Keratinocyte (primary cell): ENCODE measurements at regions not wholly inside any gene's neighbourhood (a gene's known extent, or its start where the extent isn't known, plus 50 kb on each side); places are given as distances from the start of the nearest gene placed in this dataset.

Experiments used
- DNase-seq: peaks from one replicate; pipeline ENCODE4 v3.0.0-alpha.2; 2011; ENCODE audit warnings: low read depth, missing footprints, low spot score
- FAIRE-seq: peaks from 2 replicates; lab custom pipeline; 2011; peaks lifted over from hg19 to GRCh38; lab: Jason Lieb, UNC
- H2AFZ ChIP-seq: 2 replicates; pipeline ENCODE4 v1.6.0; 2012; ENCODE audit warnings: low read length, control low read depth, inconsistent platforms; ENCODE audit not compliant: control insufficient read depth
- H3K27ac ChIP-seq: 2 replicates; pipeline ENCODE4 v1.5.1; 2011; ENCODE audit warnings: low read length; ENCODE audit not compliant: control insufficient read depth, insufficient read depth
- H3K27me3 ChIP-seq: 3 replicates; pipeline ENCODE4 v1.6.0; 2011; ENCODE audit warnings: low read length; ENCODE audit not compliant: control insufficient read depth, insufficient read depth; ENCODE audit errors: extremely low read depth
- H3K36me3 ChIP-seq, 2 experiments: 2 replicates in 1 of 2; 3 replicates in 1 of 2; pipeline ENCODE4 v1.5.1; 2011; ENCODE audit warnings: low read length in 2 of 2, mild to moderate bottlenecking in 1 of 2; ENCODE audit not compliant: control insufficient read depth in 2 of 2, insufficient read depth in 2 of 2; ENCODE audit errors: extremely low read depth in 1 of 2
- H3K4me1 ChIP-seq: 3 replicates; pipeline ENCODE4 v1.5.1; 2011; ENCODE audit warnings: low read length; ENCODE audit not compliant: control insufficient read depth, insufficient read depth; ENCODE audit errors: extremely low read depth
- H3K4me2 ChIP-seq: 3 replicates; pipeline ENCODE4 v1.6.0; 2011; ENCODE audit warnings: low read depth, low read length; ENCODE audit not compliant: control insufficient read depth, insufficient read depth; ENCODE audit errors: extremely low read depth
- H3K4me3 ChIP-seq, 3 experiments: fragments of 200-600 bp in 1 of 3; sonication (generic) in 1 of 3; 2 replicates in 2 of 3; 3 replicates in 1 of 3; pipeline ENCODE4 v1.5.1; 2011 to 2016; ENCODE audit warnings: low read length in 3 of 3, mild to moderate bottlenecking in 3 of 3, control low read depth in 2 of 3, inconsistent platforms in 1 of 3, low read depth in 1 of 3, mixed read lengths in 1 of 3, mixed run types in 1 of 3, moderate library complexity in 1 of 3; ENCODE audit not compliant: control insufficient read depth in 2 of 3, insufficient read depth in 2 of 3; ENCODE audit errors: extremely low read depth in 1 of 3
- H3K79me2 ChIP-seq: 2 replicates; pipeline ENCODE4 v1.6.0; 2012; ENCODE audit warnings: low read length; ENCODE audit not compliant: control insufficient read depth, insufficient read depth
- H3K9ac ChIP-seq: 3 replicates; pipeline ENCODE4 v1.6.0; 2011; ENCODE audit warnings: low read length; ENCODE audit not compliant: control insufficient read depth, insufficient read depth; ENCODE audit errors: extremely low read depth
- H3K9me1 ChIP-seq: 3 replicates; pipeline ENCODE4 v1.6.0; 2011; ENCODE audit warnings: low read length; ENCODE audit not compliant: control insufficient read depth, insufficient read depth; ENCODE audit errors: extremely low read depth
- H3K9me3 ChIP-seq: 2 replicates; pipeline ENCODE4 v1.5.1; 2012; ENCODE audit warnings: low read depth, low read length; ENCODE audit not compliant: control insufficient read depth
- H4K20me1 ChIP-seq: 3 replicates; pipeline ENCODE4 v1.6.0; 2011; ENCODE audit warnings: low read length; ENCODE audit not compliant: control insufficient read depth, insufficient read depth; ENCODE audit errors: extremely low read depth
- EZH2 ChIP-seq: IDR thresholded peaks from one replicate; pipeline ENCODE4 v1.6.1; 2012; ENCODE audit warnings: inconsistent platforms, mild to moderate bottlenecking, low read length, moderate library complexity
- dilution Hi-C: fragments of 300-500 bp; cut with MboI; formaldehyde crosslinking; loops from one replicate; pipeline ENCODE4 v1.7.0; 2020; ENCODE audit warnings: low sequenced_read_pairs; ENCODE audit not compliant: extremely low pct_ligation_motif_present
- TF ChIP-seq, protein P1 (sequence below), 3 experiments: IDR thresholded peaks in 1 of 3; conservative IDR thresholded peaks in 1 of 3; optimal IDR thresholded peaks in 1 of 3; 2 replicates in 2 of 3; 3 replicates in 1 of 3; pipeline versions ENCODE3 to v1.5.1; 2011; ENCODE audit warnings: low read length in 3 of 3, mild to moderate bottlenecking in 3 of 3, moderate library complexity in 2 of 3, control low read depth in 1 of 3, inconsistent platforms in 1 of 3; ENCODE audit not compliant: insufficient read depth in 2 of 3; ENCODE audit errors: extremely low read depth in 1 of 3

DNA sequence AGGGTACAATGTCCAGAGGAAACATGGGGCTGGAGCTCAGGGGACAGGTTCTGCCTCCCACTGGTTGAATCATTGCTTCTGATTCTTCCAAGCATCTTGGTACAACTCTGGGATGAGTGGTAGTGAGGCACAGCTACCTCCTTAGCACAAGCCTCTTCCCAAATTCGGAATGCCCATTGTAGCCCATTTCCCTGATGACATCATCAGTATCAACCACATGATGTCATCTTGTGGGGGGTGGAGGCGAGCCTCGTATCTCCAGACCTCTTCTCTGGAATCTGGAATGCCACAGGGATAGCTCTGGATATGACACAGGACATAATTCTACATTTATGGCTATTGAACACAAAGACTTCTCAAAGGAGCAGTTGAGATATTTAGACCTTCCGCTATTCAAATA is 715.2 kb downstream of the RNF144A start:
- Histone ChIP-seq H4K20me1 (no peaks in the 10 kb centered on the region), H3K27me3 (no peaks in the 10 kb centered on the region), H3K27ac (no peak overlapping the region), H3K79me2 (no peaks in the 10 kb centered on the region), H3K9me3 (no peaks in the 10 kb centered on the region), H3K9ac (no peak overlapping the region), H3K4me1 (no peaks in the 10 kb centered on the region), H3K36me3 (no peaks in the 10 kb centered on the region), H2AFZ (no peak overlapping the region), H3K9me1 (no peaks in the 10 kb centered on the region), H3K4me2 (no peak overlapping the region), H3K4me3 (no peak overlapping the region)
- TF ChIP-seq, protein P1, sequence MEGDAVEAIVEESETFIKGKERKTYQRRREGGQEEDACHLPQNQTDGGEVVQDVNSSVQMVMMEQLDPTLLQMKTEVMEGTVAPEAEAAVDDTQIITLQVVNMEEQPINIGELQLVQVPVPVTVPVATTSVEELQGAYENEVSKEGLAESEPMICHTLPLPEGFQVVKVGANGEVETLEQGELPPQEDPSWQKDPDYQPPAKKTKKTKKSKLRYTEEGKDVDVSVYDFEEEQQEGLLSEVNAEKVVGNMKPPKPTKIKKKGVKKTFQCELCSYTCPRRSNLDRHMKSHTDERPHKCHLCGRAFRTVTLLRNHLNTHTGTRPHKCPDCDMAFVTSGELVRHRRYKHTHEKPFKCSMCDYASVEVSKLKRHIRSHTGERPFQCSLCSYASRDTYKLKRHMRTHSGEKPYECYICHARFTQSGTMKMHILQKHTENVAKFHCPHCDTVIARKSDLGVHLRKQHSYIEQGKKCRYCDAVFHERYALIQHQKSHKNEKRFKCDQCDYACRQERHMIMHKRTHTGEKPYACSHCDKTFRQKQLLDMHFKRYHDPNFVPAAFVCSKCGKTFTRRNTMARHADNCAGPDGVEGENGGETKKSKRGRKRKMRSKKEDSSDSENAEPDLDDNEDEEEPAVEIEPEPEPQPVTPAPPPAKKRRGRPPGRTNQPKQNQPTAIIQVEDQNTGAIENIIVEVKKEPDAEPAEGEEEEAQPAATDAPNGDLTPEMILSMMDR (optimal IDR thresholded peaks at IDR 0.05 in 1 of 3, IDR thresholded peaks at IDR 0.05 in 1 of 3, conservative IDR thresholded peaks at IDR 0.05 in 1 of 3; ENCODE audit: extremely low read depth in 1 of 3, insufficient read depth in 2 of 3, low read length in 3 of 3) = no peak
- no peak for TF ChIP-seq EZH2
- dilution Hi-C loops = no loop called here
- DNase-seq (no peak), FAIRE-seq (no peak)

DNA sequence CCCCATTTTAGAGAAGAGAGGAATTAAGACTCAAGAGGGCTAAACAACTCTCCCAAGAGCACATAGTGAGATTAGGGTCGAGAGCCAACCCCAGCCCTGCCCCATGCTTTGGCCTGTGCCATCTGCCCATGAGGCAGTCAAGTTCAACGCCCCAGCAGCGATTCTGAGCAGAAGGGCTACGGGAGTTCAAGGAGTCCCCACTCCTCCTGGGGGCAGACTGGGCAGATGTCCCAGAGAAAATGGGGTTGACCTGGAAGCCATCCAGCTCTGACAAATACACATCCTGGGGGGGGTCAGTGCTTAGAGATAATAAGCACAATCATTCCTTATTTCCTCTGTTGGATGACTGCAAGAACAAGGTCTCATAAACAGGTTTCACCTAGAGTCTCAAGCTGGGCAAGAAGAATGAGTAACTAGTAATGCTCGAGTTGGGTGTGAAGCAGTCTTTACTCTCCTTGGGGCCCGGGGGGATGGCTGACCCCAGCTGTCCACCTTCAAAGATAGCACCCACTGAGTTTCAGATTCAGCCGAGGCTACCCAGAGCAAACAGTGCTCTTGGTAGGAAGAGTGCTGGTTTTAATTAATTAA is 716.4 kb downstream of the RNF144A start:
- H3K27ac ChIP-seq = no peak overlapping the region
- H3K36me3 ChIP-seq = no peaks in the 10 kb centered on the region
- H3K27me3 ChIP-seq = no peaks in the 10 kb centered on the region
- no peak overlapping the region for H2AFZ ChIP-seq
- H3K79me2 ChIP-seq = no peaks in the 10 kb centered on the region
- H3K9me1 ChIP-seq = no peaks in the 10 kb centered on the region
- no peak overlapping the region for H3K4me3 ChIP-seq
- TF ChIP-seq EZH2 = no peak
- TF ChIP-seq, protein P1 (optimal IDR thresholded peaks at IDR 0.05 in 1 of 3, IDR thresholded peaks at IDR 0.05 in 1 of 3, conservative IDR thresholded peaks at IDR 0.05 in 1 of 3; ENCODE audit: extremely low read depth in 1 of 3, insufficient read depth in 2 of 3, low read length in 3 of 3) = no peak
- no peak for DNase-seq
- FAIRE-seq = no peak
- no peaks in the 10 kb centered on the region for H3K4me1 ChIP-seq
- no peaks in the 10 kb centered on the region for H4K20me1 ChIP-seq
- no peaks in the 10 kb centered on the region for H3K9me3 ChIP-seq
- no peak overlapping the region for H3K9ac ChIP-seq
- dilution Hi-C loops = no loop called here
- no peak overlapping the region for H3K4me2 ChIP-seq
